PC-3 (cell line): ENCODE measurements at regions not wholly inside any gene's neighbourhood (a gene's known extent, or its start where the extent isn't known, plus 50 kb on each side); places are given as distances from the start of the nearest gene placed in this dataset.

Experiments
- ATAC-seq: fragments of 200-7000 bp; cut with Tn5 transposase; 2 replicates; pipeline ENCODE4 v1.9.1; 2020; ENCODE audit warnings: mild to moderate bottlenecking, moderate library complexity
- BruUV-seq: library from RNA; stranded (reverse); fragments of 400-500 nt; replicated peaks from 2 replicates; lab custom pipeline; 2021; lab: Mats Ljungman, UMichigan
- CTCF ChIA-PET: fragments of 300-600 bp; sonication (Branson Sonifier 250); formaldehyde crosslinking; loops from one replicate; lab custom pipeline; 2022; ENCODE audit warnings: antibody characterized with exemption; lab: Charles Lee
- POLR2A ChIA-PET: fragments of 300-600 bp; sonication (Branson Sonifier 250); formaldehyde crosslinking; loops from one replicate; lab custom pipeline; 2022; ENCODE audit warnings: antibody characterized with exemption; ENCODE audit not compliant: unreplicated experiment; lab: Charles Lee
- DNase-seq: peaks from one replicate; pipeline ENCODE4 v3.0.0-alpha.2; 2015
- H2AFZ ChIP-seq: fragments of 300-600 bp; sonication (generic); 2 replicates; pipeline ENCODE4 v1.6.0; 2016; ENCODE audit warnings: antibody characterized with exemption, low read length
- H3F3A ChIP-seq: fragments of 300-600 bp; sonication (generic); one replicate; pipeline ENCODE4 v1.6.0; 2017; ENCODE audit warnings: antibody characterized with exemption, low read length, control low read depth, mild to moderate bottlenecking; ENCODE audit not compliant: unreplicated experiment
- H3K27ac ChIP-seq: fragments of 300-600 bp; sonication (generic); 2 replicates; pipeline ENCODE4 v1.5.1; 2016; ENCODE audit warnings: mild to moderate bottlenecking, low read length
- H3K27me3 ChIP-seq: fragments of 300-600 bp; sonication (generic); 2 replicates; pipeline ENCODE4 v1.6.1; 2016; ENCODE audit warnings: low read length, mixed read lengths
- H3K36me3 ChIP-seq: fragments of 300-600 bp; sonication (generic); 2 replicates; pipeline ENCODE4 v1.6.1; 2016; ENCODE audit warnings: low read depth, mixed run types, low read length, mixed read lengths
- H3K4me1 ChIP-seq: fragments of 300-600 bp; sonication (generic); 2 replicates; pipeline ENCODE4 v1.5.1; 2016; ENCODE audit warnings: low read length; ENCODE audit not compliant: insufficient read depth
- H3K4me2 ChIP-seq: fragments of 300-600 bp; sonication (generic); 2 replicates; pipeline ENCODE4 v1.6.0; 2016; ENCODE audit warnings: low read length
- H3K4me3 ChIP-seq: fragments of 300-600 bp; sonication (generic); 2 replicates; pipeline ENCODE4 v1.5.1; 2016; ENCODE audit warnings: mild to moderate bottlenecking, low read length, mixed read lengths
- H3K79me2 ChIP-seq: fragments of 300-600 bp; sonication (generic); 2 replicates; pipeline ENCODE4 v1.6.1; 2017; ENCODE audit warnings: low read length, mixed read lengths
- H3K9ac ChIP-seq: fragments of 300-600 bp; sonication (generic); 2 replicates; pipeline ENCODE4 v1.6.0; 2016; ENCODE audit warnings: mild to moderate bottlenecking, low read length
- H3K9me2 ChIP-seq: fragments of 300-600 bp; sonication (generic); replicated peaks from 2 replicates; pipeline ENCODE4 v1.6.1; 2016; ENCODE audit warnings: mixed run types, low read length, mixed read lengths
- H3K9me3 ChIP-seq: fragments of 300-600 bp; sonication (generic); 2 replicates; pipeline ENCODE4 v1.6.1; 2016; ENCODE audit warnings: low read length, mixed read lengths
- H4K20me1 ChIP-seq: fragments of 300-600 bp; sonication (generic); 2 replicates; pipeline ENCODE4 v1.6.1; 2016; ENCODE audit warnings: low read length, mixed read lengths
- EZH2 ChIP-seq: fragments of 300-600 bp; sonication (generic); IDR thresholded peaks from one replicate; pipeline ENCODE4 v1.6.1; 2017; ENCODE audit warnings: antibody characterized with exemption, mild to moderate bottlenecking, low read length; ENCODE audit not compliant: unreplicated experiment
- EZH2phosphoT487 ChIP-seq: fragments of 300-600 bp; sonication (generic); IDR thresholded peaks from 2 replicates; pipeline ENCODE4 v1.6.1; 2018; ENCODE audit warnings: mild to moderate bottlenecking, antibody characterized with exemption, low read length, borderline replicate concordance
- intact Hi-C: fragments of 100-400 bp; cut with micrococcal nuclease; formaldehyde crosslinking; loops from 2 replicates; pipeline ENCODE4 v1.9.0; 2023
- TF ChIP-seq, protein P1 (sequence below): fragments of 300-600 bp; sonication (generic); conservative IDR thresholded peaks from 2 replicates; pipeline ENCODE4 v1.5.1; 2017; ENCODE audit warnings: antibody characterized with exemption, low read depth, mild to moderate bottlenecking, low read length

DNA sequence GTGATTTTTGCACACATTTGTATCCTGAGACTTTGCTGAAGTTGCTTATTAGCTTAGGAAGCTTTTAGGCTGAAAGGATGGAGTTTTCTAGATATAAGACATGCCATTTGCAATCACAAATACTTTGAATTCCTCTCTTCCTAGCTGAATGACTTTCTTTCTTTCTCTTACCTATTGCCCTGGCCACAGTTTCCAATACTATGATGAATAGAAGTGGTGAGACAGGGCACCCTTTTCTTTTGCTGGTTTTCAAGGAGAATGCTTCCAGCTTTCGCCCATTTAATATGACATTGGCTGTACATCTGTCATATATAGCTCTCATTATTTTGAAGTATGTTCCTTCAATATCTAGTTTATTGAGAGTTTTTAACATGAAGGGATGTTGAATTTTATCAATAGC, 409.6 kb upstream of the EPHA7 start:
- H4K20me1 ChIP-seq: no peaks in the 10 kb centered on the region
- H3K9ac ChIP-seq: no peak overlapping the region
- POLR2A ChIA-PET: no interaction called here
- no peak overlapping the region for H3K4me3 ChIP-seq
- no peaks in the 10 kb centered on the region for H3K79me2 ChIP-seq
- H3K27me3 ChIP-seq: no peaks in the 10 kb centered on the region
- no peaks in the 10 kb centered on the region for H3K4me1 ChIP-seq
- intact Hi-C loops: no loop called here
- no peak overlapping the region for H3K27ac ChIP-seq
- H3K9me3 ChIP-seq: no peaks in the 10 kb centered on the region
- no peaks in the 10 kb centered on the region for H3K9me2 ChIP-seq
- no peaks in the 10 kb centered on the region for H3F3A ChIP-seq
- CTCF ChIA-PET: no interaction called here
- H2AFZ ChIP-seq: no peak overlapping the region
- no peak for ATAC-seq
- no peak for DNase-seq
- no peak overlapping the region for H3K4me2 ChIP-seq
- TF ChIP-seq, protein P1, sequence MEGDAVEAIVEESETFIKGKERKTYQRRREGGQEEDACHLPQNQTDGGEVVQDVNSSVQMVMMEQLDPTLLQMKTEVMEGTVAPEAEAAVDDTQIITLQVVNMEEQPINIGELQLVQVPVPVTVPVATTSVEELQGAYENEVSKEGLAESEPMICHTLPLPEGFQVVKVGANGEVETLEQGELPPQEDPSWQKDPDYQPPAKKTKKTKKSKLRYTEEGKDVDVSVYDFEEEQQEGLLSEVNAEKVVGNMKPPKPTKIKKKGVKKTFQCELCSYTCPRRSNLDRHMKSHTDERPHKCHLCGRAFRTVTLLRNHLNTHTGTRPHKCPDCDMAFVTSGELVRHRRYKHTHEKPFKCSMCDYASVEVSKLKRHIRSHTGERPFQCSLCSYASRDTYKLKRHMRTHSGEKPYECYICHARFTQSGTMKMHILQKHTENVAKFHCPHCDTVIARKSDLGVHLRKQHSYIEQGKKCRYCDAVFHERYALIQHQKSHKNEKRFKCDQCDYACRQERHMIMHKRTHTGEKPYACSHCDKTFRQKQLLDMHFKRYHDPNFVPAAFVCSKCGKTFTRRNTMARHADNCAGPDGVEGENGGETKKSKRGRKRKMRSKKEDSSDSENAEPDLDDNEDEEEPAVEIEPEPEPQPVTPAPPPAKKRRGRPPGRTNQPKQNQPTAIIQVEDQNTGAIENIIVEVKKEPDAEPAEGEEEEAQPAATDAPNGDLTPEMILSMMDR: no peak
- no peak for TF ChIP-seq EZH2phosphoT487
- TF ChIP-seq EZH2: no peak
- H3K36me3 ChIP-seq: no peaks in the 10 kb centered on the region
- no TSS peak for BruUV-seq

GRCh38 chr6:93828553-93828952, 409.2 kb upstream of the EPHA7 start:
- Histone ChIP-seq H3K4me3 (no peak overlapping the region), H3K4me1 (no peaks in the 10 kb centered on the region), H4K20me1 (no peaks in the 10 kb centered on the region), H3F3A (no peaks in the 10 kb centered on the region), H3K27ac (no peak overlapping the region), H3K36me3 (no peaks in the 10 kb centered on the region), H3K9me2 (no peaks in the 10 kb centered on the region), H2AFZ (no peak overlapping the region), H3K27me3 (no peaks in the 10 kb centered on the region), H3K9me3 (no peaks in the 10 kb centered on the region), H3K4me2 (no peak overlapping the region), H3K9ac (no peak overlapping the region), H3K79me2 (no peaks in the 10 kb centered on the region)
- TF ChIP-seq EZH2: no peak
- TF ChIP-seq, protein P1: no peak
- no peak for TF ChIP-seq EZH2phosphoT487
- no TSS peak for BruUV-seq
- CTCF ChIA-PET: no interaction called here
- ATAC-seq: no peak
- POLR2A ChIA-PET: no interaction called here
- intact Hi-C loops: no loop called here
- no peak for DNase-seq

GRCh38 chr6:93827728-93828127, 408.4 kb upstream of the EPHA7 start:
- no peak for ATAC-seq
- no TSS peak for BruUV-seq
- POLR2A ChIA-PET: no interaction called here

More at GRCh38 chr6:93827728-93828127, 408.4 kb upstream of the EPHA7 start:
- Histone ChIP-seq H4K20me1 (no peaks in the 10 kb centered on the region), H3K36me3 (no peaks in the 10 kb centered on the region), H3K4me1 (no peaks in the 10 kb centered on the region), H3K27ac (no peak overlapping the region), H3F3A (no peaks in the 10 kb centered on the region), H3K27me3 (no peaks in the 10 kb centered on the region), H3K9ac (no peak overlapping the region), H3K4me2 (no peak overlapping the region), H2AFZ (no peak overlapping the region), H3K4me3 (no peak overlapping the region), H3K9me2 (no peaks in the 10 kb centered on the region), H3K9me3 (no peaks in the 10 kb centered on the region), H3K79me2 (no peaks in the 10 kb centered on the region)
- CTCF ChIA-PET: no interaction called here
- intact Hi-C loops: no loop called here
- TF ChIP-seq, protein P1: no peak
- TF ChIP-seq EZH2 (no peak), EZH2phosphoT487 (no peak)
- no peak for DNase-seq
